Left ventricle myocardium inferior (tissue), 1 donor: ENCODE measurements at regions not wholly inside any gene's neighbourhood (a gene's known extent, or its start where the extent isn't known, plus 50 kb on each side); places are given as distances from the start of the nearest gene placed in this dataset.

ENCODE experiments used
- DNase-seq: peaks from one replicate; pipeline ENCODE4 v3.0.0-alpha.2; 2020
- H3K27ac ChIP-seq: fragments of 200-600 bp; replicated peaks from 2 replicates; pipeline ENCODE4 v1.8.0; 2021
- H3K27me3 ChIP-seq: fragments of 200-600 bp; 2 replicates; pipeline ENCODE4 v1.8.0; 2021; ENCODE audit warnings: low read depth
- H3K36me3 ChIP-seq: fragments of 200-600 bp; 2 replicates; pipeline ENCODE4 v1.8.0; 2021
- H3K4me1 ChIP-seq: fragments of 200-600 bp; 2 replicates; pipeline ENCODE4 v1.8.0; 2021
- H3K4me3 ChIP-seq: fragments of 200-600 bp; 2 replicates; pipeline ENCODE4 v1.8.0; 2021; ENCODE audit warnings: mild to moderate bottlenecking, moderate library complexity
- H3K9me3 ChIP-seq: fragments of 200-600 bp; replicated peaks from 2 replicates; pipeline ENCODE4 v1.8.0; 2021
- CTCF ChIP-seq: fragments of 200-600 bp; IDR thresholded peaks from 2 replicates; pipeline ENCODE4 v1.8.0; 2021; ENCODE audit warnings: antibody characterized with exemption, mild to moderate bottlenecking, borderline replicate concordance
- intact Hi-C: fragments of 100-400 bp; cut with micrococcal nuclease; formaldehyde crosslinking; loops from one replicate; pipeline ENCODE4 v1.11.0; 2022
- donor health status: DM: no; HTN: yes; CAD: no; lungs with severe emphysema.

GRCh38 chr12:77723308-77723707 is 107.4 kb upstream of the NAV3 start:
- H3K4me1 ChIP-seq: peaks cover 9% of the 10 kb centered on the region
- intact Hi-C loops: no loop called here

DNA sequence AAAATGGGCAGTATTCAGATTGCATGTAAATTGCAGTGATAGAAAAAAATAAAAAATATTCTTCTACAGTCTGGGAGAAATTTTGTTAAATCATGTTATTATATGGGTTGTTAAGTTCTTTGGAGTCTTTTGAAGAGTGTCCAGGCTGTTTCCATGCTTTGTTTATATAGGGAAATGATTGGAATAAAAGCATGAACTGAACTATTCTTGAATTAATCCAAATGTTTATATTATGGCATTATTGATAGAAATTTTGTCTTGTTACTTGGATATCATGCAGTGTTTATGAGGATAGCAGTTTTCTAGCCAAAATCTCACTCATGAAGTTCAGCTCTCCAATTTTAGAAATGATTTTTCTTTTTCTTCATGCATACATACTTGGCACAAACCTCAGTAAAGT is 108.2 kb upstream of the NAV3 start:
- no peaks in the 10 kb centered on the region for H3K36me3 ChIP-seq

More at GRCh38 chr12:77723308-77723707, 107.4 kb upstream of the NAV3 start:
- DNase-seq: no peak
- H3K9me3 ChIP-seq: peaks cover 4% of the 10 kb centered on the region
- TF ChIP-seq CTCF: no peak
- H3K27me3 ChIP-seq: no peaks in the 10 kb centered on the region
- H3K27ac ChIP-seq: no peak overlapping the region
- H3K4me3 ChIP-seq: no peak overlapping the region
- no peaks in the 10 kb centered on the region for H3K36me3 ChIP-seq

DNA sequence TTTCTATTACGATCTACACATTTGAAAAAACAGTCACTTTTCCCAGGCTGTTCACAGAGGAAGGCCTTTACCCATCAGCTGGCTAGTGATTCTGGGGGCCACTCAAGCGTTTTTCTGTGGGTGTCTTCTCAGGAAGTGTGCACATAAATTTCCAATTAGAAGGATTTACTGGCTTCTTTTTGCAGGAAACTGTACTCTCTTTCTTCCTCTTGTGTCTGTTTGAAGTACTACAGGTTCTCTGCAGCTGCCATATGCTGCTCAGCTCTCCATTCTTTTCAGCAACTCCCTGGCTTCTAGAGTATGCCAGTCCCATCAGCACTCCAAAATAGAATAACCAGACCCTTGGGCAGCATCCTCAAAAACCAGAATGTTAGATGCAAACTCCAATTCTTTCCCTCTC is 110.4 kb upstream of the NAV3 start:
- Histone ChIP-seq H3K9me3 (peaks cover 10% of the 10 kb centered on the region), H3K4me3 (no peak overlapping the region), H3K4me1 (no peaks in the 10 kb centered on the region), H3K36me3 (no peaks in the 10 kb centered on the region), H3K27ac (no peak overlapping the region), H3K27me3 (no peaks in the 10 kb centered on the region)
- DNase-seq: no peak
- intact Hi-C loops: no loop called here
- no peak for TF ChIP-seq CTCF

More for the DNA sequence above, 108.2 kb upstream of the NAV3 start:
- Histone ChIP-seq H3K4me3 (no peak overlapping the region), H3K27me3 (no peaks in the 10 kb centered on the region), H3K9me3 (peaks cover 10% of the 10 kb centered on the region), H3K4me1 (peaks cover 8% of the 10 kb centered on the region), H3K27ac (no peak overlapping the region)
- no peak for DNase-seq
- intact Hi-C loops: no loop called here
- TF ChIP-seq CTCF: no peak

GRCh38 chr12:77710209-77710608 is 120.5 kb upstream of the NAV3 start:
- Histone ChIP-seq H3K4me1 (no peaks in the 10 kb centered on the region), H3K27ac (no peak overlapping the region), H3K36me3 (no peaks in the 10 kb centered on the region), H3K27me3 (no peaks in the 10 kb centered on the region), H3K4me3 (no peak overlapping the region), H3K9me3 (no peaks in the 10 kb centered on the region)
- no peak for TF ChIP-seq CTCF
- intact Hi-C loops: no loop called here
- no peak for DNase-seq

- intact Hi-C loops: no loop called here
- Histone ChIP-seq H3K27me3 (no peaks in the 10 kb centered on the region), H3K36me3 (no peaks in the 10 kb centered on the region), H3K27ac (no peak overlapping the region), H3K9me3 (no peaks in the 10 kb centered on the region), H3K4me3 (no peak overlapping the region), H3K4me1 (no peaks in the 10 kb centered on the region)
- TF ChIP-seq CTCF: no peak
- DNase-seq: no peak
These were observed 133.6 kb upstream of the NAV3 start for GRCh38 chr12:77697126-77697525.

DNA sequence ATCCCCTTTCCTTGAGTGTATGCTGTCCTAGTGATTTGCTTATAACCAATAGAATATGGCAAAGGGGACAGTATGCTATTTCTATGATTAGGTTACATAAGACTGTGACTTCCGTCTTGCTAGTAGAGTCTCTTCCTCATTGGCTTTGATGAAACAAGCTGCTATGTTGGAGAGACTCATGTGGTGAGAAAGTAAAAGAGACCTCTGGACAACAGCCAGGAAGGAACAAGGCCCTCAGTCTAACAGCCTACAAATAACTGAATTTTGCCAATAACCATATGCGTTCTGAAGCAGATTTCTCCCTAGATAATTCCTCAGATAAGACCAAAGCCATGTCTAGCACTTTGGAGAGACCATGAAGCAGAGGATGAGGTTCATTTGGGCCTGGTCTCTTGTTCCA is 134.5 kb upstream of the NAV3 start:
- no peaks in the 10 kb centered on the region for H3K27me3 ChIP-seq
- TF ChIP-seq CTCF: no peak
- H3K4me1 ChIP-seq: no peaks in the 10 kb centered on the region
- no peak overlapping the region for H3K4me3 ChIP-seq
- intact Hi-C loops: no loop called here
- DNase-seq: no peak
- no peaks in the 10 kb centered on the region for H3K36me3 ChIP-seq
- H3K9me3 ChIP-seq: no peaks in the 10 kb centered on the region
- H3K27ac ChIP-seq: no peak overlapping the region
